ENCODE measurements at regions not wholly inside any gene's neighbourhood (a gene's known extent, or its start where the extent isn't known, plus 50 kb on each side); places are given as distances from the start of the nearest gene placed in this dataset.

DNA sequence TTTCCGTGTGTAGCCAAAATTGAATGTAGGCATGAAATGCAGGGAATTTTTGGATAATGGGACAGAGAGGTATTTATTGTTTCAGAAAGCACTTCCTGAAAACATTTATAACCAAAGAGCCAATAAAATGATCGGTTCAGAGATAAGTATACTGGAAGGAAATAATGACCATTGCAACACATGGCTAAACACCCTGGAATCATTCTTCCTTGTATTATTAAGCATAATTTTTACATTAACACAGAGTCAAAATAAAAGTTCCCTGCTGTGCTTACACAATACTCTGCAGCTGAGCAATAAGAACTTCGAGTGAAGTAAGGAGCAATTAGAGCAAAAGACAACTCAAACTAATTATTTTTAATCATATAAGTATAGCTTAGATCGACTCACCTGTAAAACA lies 648.3 kb downstream of the TNS3 start:
- TF ChIP-seq, protein P1, sequence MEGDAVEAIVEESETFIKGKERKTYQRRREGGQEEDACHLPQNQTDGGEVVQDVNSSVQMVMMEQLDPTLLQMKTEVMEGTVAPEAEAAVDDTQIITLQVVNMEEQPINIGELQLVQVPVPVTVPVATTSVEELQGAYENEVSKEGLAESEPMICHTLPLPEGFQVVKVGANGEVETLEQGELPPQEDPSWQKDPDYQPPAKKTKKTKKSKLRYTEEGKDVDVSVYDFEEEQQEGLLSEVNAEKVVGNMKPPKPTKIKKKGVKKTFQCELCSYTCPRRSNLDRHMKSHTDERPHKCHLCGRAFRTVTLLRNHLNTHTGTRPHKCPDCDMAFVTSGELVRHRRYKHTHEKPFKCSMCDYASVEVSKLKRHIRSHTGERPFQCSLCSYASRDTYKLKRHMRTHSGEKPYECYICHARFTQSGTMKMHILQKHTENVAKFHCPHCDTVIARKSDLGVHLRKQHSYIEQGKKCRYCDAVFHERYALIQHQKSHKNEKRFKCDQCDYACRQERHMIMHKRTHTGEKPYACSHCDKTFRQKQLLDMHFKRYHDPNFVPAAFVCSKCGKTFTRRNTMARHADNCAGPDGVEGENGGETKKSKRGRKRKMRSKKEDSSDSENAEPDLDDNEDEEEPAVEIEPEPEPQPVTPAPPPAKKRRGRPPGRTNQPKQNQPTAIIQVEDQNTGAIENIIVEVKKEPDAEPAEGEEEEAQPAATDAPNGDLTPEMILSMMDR (IDR thresholded peaks at IDR 0.05; ENCODE audit: low read depth, low read length), result no peak
- no peak for TF ChIP-seq MYC (IDR thresholded peaks at IDR 0.05; ENCODE audit: low read depth, low read length)
- TF ChIP-seq, protein P2, sequence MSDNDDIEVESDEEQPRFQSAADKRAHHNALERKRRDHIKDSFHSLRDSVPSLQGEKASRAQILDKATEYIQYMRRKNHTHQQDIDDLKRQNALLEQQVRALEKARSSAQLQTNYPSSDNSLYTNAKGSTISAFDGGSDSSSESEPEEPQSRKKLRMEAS (IDR thresholded peaks at IDR 0.05; ENCODE audit: low read depth, low read length), result no peak
